Keratinocyte (primary cell): ENCODE measurements at regions not wholly inside any gene's neighbourhood (a gene's known extent, or its start where the extent isn't known, plus 50 kb on each side); places are given as distances from the start of the nearest gene placed in this dataset.

Experiments used
- DNase-seq: peaks from one replicate; pipeline ENCODE4 v3.0.0-alpha.2; 2011; ENCODE audit warnings: low read depth, missing footprints, low spot score
- FAIRE-seq: peaks from 2 replicates; lab custom pipeline; 2011; peaks lifted over from hg19 to GRCh38; lab: Jason Lieb, UNC
- H2AFZ ChIP-seq: 2 replicates; pipeline ENCODE4 v1.6.0; 2012; ENCODE audit warnings: low read length, control low read depth, inconsistent platforms; ENCODE audit not compliant: control insufficient read depth
- H3K27ac ChIP-seq: 2 replicates; pipeline ENCODE4 v1.5.1; 2011; ENCODE audit warnings: low read length; ENCODE audit not compliant: control insufficient read depth, insufficient read depth
- H3K27me3 ChIP-seq: 3 replicates; pipeline ENCODE4 v1.6.0; 2011; ENCODE audit warnings: low read length; ENCODE audit not compliant: control insufficient read depth, insufficient read depth; ENCODE audit errors: extremely low read depth
- H3K36me3 ChIP-seq, 2 experiments: 2 replicates in 1 of 2; 3 replicates in 1 of 2; pipeline ENCODE4 v1.5.1; 2011; ENCODE audit warnings: low read length in 2 of 2, mild to moderate bottlenecking in 1 of 2; ENCODE audit not compliant: control insufficient read depth in 2 of 2, insufficient read depth in 2 of 2; ENCODE audit errors: extremely low read depth in 1 of 2
- H3K4me1 ChIP-seq: 3 replicates; pipeline ENCODE4 v1.5.1; 2011; ENCODE audit warnings: low read length; ENCODE audit not compliant: control insufficient read depth, insufficient read depth; ENCODE audit errors: extremely low read depth
- H3K4me2 ChIP-seq: 3 replicates; pipeline ENCODE4 v1.6.0; 2011; ENCODE audit warnings: low read depth, low read length; ENCODE audit not compliant: control insufficient read depth, insufficient read depth; ENCODE audit errors: extremely low read depth
- H3K4me3 ChIP-seq, 3 experiments: fragments of 200-600 bp in 1 of 3; sonication (generic) in 1 of 3; 2 replicates in 2 of 3; 3 replicates in 1 of 3; pipeline ENCODE4 v1.5.1; 2011 to 2016; ENCODE audit warnings: low read length in 3 of 3, mild to moderate bottlenecking in 3 of 3, control low read depth in 2 of 3, inconsistent platforms in 1 of 3, low read depth in 1 of 3, mixed read lengths in 1 of 3, mixed run types in 1 of 3, moderate library complexity in 1 of 3; ENCODE audit not compliant: control insufficient read depth in 2 of 3, insufficient read depth in 2 of 3; ENCODE audit errors: extremely low read depth in 1 of 3
- H3K79me2 ChIP-seq: 2 replicates; pipeline ENCODE4 v1.6.0; 2012; ENCODE audit warnings: low read length; ENCODE audit not compliant: control insufficient read depth, insufficient read depth
- H3K9ac ChIP-seq: 3 replicates; pipeline ENCODE4 v1.6.0; 2011; ENCODE audit warnings: low read length; ENCODE audit not compliant: control insufficient read depth, insufficient read depth; ENCODE audit errors: extremely low read depth
- H3K9me1 ChIP-seq: 3 replicates; pipeline ENCODE4 v1.6.0; 2011; ENCODE audit warnings: low read length; ENCODE audit not compliant: control insufficient read depth, insufficient read depth; ENCODE audit errors: extremely low read depth
- H3K9me3 ChIP-seq: 2 replicates; pipeline ENCODE4 v1.5.1; 2012; ENCODE audit warnings: low read depth, low read length; ENCODE audit not compliant: control insufficient read depth
- H4K20me1 ChIP-seq: 3 replicates; pipeline ENCODE4 v1.6.0; 2011; ENCODE audit warnings: low read length; ENCODE audit not compliant: control insufficient read depth, insufficient read depth; ENCODE audit errors: extremely low read depth
- EZH2 ChIP-seq: IDR thresholded peaks from one replicate; pipeline ENCODE4 v1.6.1; 2012; ENCODE audit warnings: inconsistent platforms, mild to moderate bottlenecking, low read length, moderate library complexity
- dilution Hi-C: fragments of 300-500 bp; cut with MboI; formaldehyde crosslinking; loops from one replicate; pipeline ENCODE4 v1.7.0; 2020; ENCODE audit warnings: low sequenced_read_pairs; ENCODE audit not compliant: extremely low pct_ligation_motif_present
- TF ChIP-seq, protein P1 (sequence below), 3 experiments: IDR thresholded peaks in 1 of 3; conservative IDR thresholded peaks in 1 of 3; optimal IDR thresholded peaks in 1 of 3; 2 replicates in 2 of 3; 3 replicates in 1 of 3; pipeline versions ENCODE3 to v1.5.1; 2011; ENCODE audit warnings: low read length in 3 of 3, mild to moderate bottlenecking in 3 of 3, moderate library complexity in 2 of 3, control low read depth in 1 of 3, inconsistent platforms in 1 of 3; ENCODE audit not compliant: insufficient read depth in 2 of 3; ENCODE audit errors: extremely low read depth in 1 of 3

- H2AFZ ChIP-seq, result no peak overlapping the region
- no peaks in the 10 kb centered on the region for H3K27me3 ChIP-seq
- H4K20me1 ChIP-seq, result no peaks in the 10 kb centered on the region
- dilution Hi-C loops, result no loop called here
- H3K79me2 ChIP-seq, result no peaks in the 10 kb centered on the region
- no peaks in the 10 kb centered on the region for H3K9me1 ChIP-seq
- peaks cover 16% of the 10 kb centered on the region for H3K4me1 ChIP-seq
- no peak for TF ChIP-seq EZH2
- TF ChIP-seq, protein P1, sequence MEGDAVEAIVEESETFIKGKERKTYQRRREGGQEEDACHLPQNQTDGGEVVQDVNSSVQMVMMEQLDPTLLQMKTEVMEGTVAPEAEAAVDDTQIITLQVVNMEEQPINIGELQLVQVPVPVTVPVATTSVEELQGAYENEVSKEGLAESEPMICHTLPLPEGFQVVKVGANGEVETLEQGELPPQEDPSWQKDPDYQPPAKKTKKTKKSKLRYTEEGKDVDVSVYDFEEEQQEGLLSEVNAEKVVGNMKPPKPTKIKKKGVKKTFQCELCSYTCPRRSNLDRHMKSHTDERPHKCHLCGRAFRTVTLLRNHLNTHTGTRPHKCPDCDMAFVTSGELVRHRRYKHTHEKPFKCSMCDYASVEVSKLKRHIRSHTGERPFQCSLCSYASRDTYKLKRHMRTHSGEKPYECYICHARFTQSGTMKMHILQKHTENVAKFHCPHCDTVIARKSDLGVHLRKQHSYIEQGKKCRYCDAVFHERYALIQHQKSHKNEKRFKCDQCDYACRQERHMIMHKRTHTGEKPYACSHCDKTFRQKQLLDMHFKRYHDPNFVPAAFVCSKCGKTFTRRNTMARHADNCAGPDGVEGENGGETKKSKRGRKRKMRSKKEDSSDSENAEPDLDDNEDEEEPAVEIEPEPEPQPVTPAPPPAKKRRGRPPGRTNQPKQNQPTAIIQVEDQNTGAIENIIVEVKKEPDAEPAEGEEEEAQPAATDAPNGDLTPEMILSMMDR (optimal IDR thresholded peaks at IDR 0.05 in 1 of 3, IDR thresholded peaks at IDR 0.05 in 1 of 3, conservative IDR thresholded peaks at IDR 0.05 in 1 of 3; ENCODE audit: extremely low read depth in 1 of 3, insufficient read depth in 2 of 3, low read length in 3 of 3), result no peak
- no peaks in the 10 kb centered on the region for H3K9me3 ChIP-seq
- H3K27ac ChIP-seq, result no peak overlapping the region
- FAIRE-seq, result no peak
- H3K4me2 ChIP-seq, result no peak overlapping the region
- H3K36me3 ChIP-seq, result no peaks in the 10 kb centered on the region
- no peak for DNase-seq
- no peak overlapping the region for H3K9ac ChIP-seq
- no peak overlapping the region for H3K4me3 ChIP-seq
These were observed 116.5 kb downstream of the CYLD start for GRCh38 chr16:50858376-50858775.

- H3K4me2 ChIP-seq, result no peak overlapping the region
- dilution Hi-C loops, result no loop called here
- H3K36me3 ChIP-seq, result no peaks in the 10 kb centered on the region
- TF ChIP-seq EZH2, result no peak
- TF ChIP-seq, protein P1 (optimal IDR thresholded peaks at IDR 0.05 in 1 of 3, IDR thresholded peaks at IDR 0.05 in 1 of 3, conservative IDR thresholded peaks at IDR 0.05 in 1 of 3; ENCODE audit: extremely low read depth in 1 of 3, insufficient read depth in 2 of 3, low read length in 3 of 3), result no peak
- FAIRE-seq (no peak), DNase-seq (no peak)
- no peak overlapping the region for H3K27ac ChIP-seq
- H3K79me2 ChIP-seq, result no peaks in the 10 kb centered on the region
- no peak overlapping the region for H3K9ac ChIP-seq
- H3K27me3 ChIP-seq, result no peaks in the 10 kb centered on the region
- no peaks in the 10 kb centered on the region for H3K9me3 ChIP-seq
- H4K20me1 ChIP-seq, result no peaks in the 10 kb centered on the region
- no peaks in the 10 kb centered on the region for H3K9me1 ChIP-seq
- H3K4me3 ChIP-seq, result no peak overlapping the region
- H2AFZ ChIP-seq, result no peak overlapping the region
- H3K4me1 ChIP-seq, result peaks cover 15% of the 10 kb centered on the region
These were observed 116.0 kb downstream of the CYLD start for GRCh38 chr16:50857881-50858280.
